ENCODE measurements at regions not wholly inside any gene's neighbourhood (a gene's known extent, or its start where the extent isn't known, plus 50 kb on each side); places are given as distances from the start of the nearest gene placed in this dataset.

DNA sequence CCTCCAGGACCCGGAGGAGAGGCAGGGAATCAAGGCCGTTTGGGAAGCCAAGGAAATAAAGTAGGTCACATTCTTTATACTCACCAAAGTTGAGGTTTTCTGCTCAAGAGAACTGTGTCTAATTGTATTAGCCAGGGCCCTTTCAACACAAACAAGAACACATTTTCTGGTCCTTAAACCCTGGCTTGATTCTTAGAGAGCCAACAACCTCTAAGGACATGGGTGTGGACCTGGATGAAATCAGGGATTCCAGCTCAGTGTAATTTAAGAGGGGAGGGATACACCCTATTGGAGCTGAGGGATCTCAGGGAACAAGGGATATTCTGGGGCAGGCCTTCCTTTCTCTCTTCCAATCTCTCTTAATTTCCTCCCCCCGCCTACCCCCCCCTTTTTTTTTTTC, 104.8 kb downstream of the COL6A6 start:
- no peak overlapping the region for H3K27ac ChIP-seq
- H3K27me3 ChIP-seq = no peaks in the 10 kb centered on the region
- intact Hi-C loops (cut with DNase I; ENCODE audit: low total_unique reads) = no loop called here
- no peaks in the 10 kb centered on the region for H3K4me1 ChIP-seq
- H3K4me3 ChIP-seq = no peak overlapping the region
- 36 to 54% methylated on average over 3 of the region's 3 CpGs for WGBS, 2 donors (ENCODE audit: low coverage in 1 of 2)
- no peaks in the 10 kb centered on the region for H3K36me3 ChIP-seq
- H3K9me3 ChIP-seq = no peaks in the 10 kb centered on the region
- TF ChIP-seq CTCF (IDR thresholded peaks at IDR 0.05) (no peak), EP300 (IDR thresholded peaks at IDR 0.05; ENCODE audit: low read depth) (no peak), POLR2AphosphoS5 (IDR thresholded peaks at IDR 0.05) (no peak), POLR2A (IDR thresholded peaks at IDR 0.05) (no peak)
- DNase-seq = no peak
- in situ Hi-C loops (cut with MboI; ENCODE audit: low pct_ligation_motif_present in 1 of 4, low pct_unique_long_range_greater_than_20kb in 1 of 4, low sequenced_read_pairs in 3 of 4) = no loop called here

- 50 to 62% methylated on average over 1 to 2 of the region's 2 CpGs for WGBS, 2 donors (ENCODE audit: low coverage in 1 of 2)
- Histone ChIP-seq H3K4me1 (no peaks in the 10 kb centered on the region), H3K4me3 (no peak overlapping the region), H3K36me3 (no peaks in the 10 kb centered on the region), H3K27me3 (no peaks in the 10 kb centered on the region), H3K9me3 (no peaks in the 10 kb centered on the region), H3K27ac (no peak overlapping the region)
- no peak for DNase-seq
- in situ Hi-C loops (cut with MboI; ENCODE audit: low pct_ligation_motif_present in 1 of 4, low pct_unique_long_range_greater_than_20kb in 1 of 4, low sequenced_read_pairs in 3 of 4) (no loop called here), intact Hi-C loops (cut with DNase I; ENCODE audit: low total_unique reads) (no loop called here)
- TF ChIP-seq POLR2AphosphoS5 (IDR thresholded peaks at IDR 0.05) (no peak), POLR2A (IDR thresholded peaks at IDR 0.05) (no peak), EP300 (IDR thresholded peaks at IDR 0.05; ENCODE audit: low read depth) (no peak), CTCF (IDR thresholded peaks at IDR 0.05) (no peak)
Measured at GRCh38 chr3:130626049-130626448, 109.1 kb downstream of the COL6A6 start.

GRCh38 chr3:130627143-130627855, 110.3 kb downstream of the COL6A6 start:
- 60 to 72% methylated on average over 4 of the region's 4 CpGs for WGBS, 2 donors (ENCODE audit: low coverage in 1 of 2)
- no peaks in the 10 kb centered on the region for H3K36me3 ChIP-seq
- H3K4me1 ChIP-seq = no peaks in the 10 kb centered on the region
- no peak overlapping the region for H3K4me3 ChIP-seq
- H3K27me3 ChIP-seq = no peaks in the 10 kb centered on the region
- no peak for DNase-seq
- H3K9me3 ChIP-seq = no peaks in the 10 kb centered on the region
- no peak overlapping the region for H3K27ac ChIP-seq
- TF ChIP-seq POLR2AphosphoS5 (IDR thresholded peaks at IDR 0.05) = no peak
- TF ChIP-seq EP300 (IDR thresholded peaks at IDR 0.05; ENCODE audit: low read depth) = no peak
- TF ChIP-seq CTCF (IDR thresholded peaks at IDR 0.05) = no peak
- TF ChIP-seq POLR2A (IDR thresholded peaks at IDR 0.05) = no peak
- in situ Hi-C loops (cut with MboI; ENCODE audit: low pct_ligation_motif_present in 1 of 4, low pct_unique_long_range_greater_than_20kb in 1 of 4, low sequenced_read_pairs in 3 of 4) (no loop called here), intact Hi-C loops (cut with DNase I; ENCODE audit: low total_unique reads) (no loop called here)

DNA sequence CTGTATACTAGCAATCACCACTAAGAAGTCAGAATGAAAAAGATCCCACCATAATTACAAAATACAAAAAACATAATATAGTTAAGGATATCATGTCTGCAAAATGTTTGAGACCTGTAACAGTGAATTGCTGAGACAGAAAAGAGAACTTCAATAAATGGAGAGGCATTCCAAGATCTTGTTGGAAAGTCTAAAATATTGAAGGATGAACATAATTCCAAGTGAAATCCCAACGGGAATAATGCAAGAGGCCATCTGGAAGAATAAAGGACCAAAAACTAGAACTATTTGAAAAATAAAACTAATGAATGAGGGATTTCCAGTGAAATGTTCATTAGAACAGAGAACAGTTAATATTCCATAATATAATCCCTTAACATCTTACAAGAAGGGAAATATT, 110.9 kb downstream of the COL6A6 start:
- Histone ChIP-seq H3K27ac (no peak overlapping the region), H3K4me3 (no peak overlapping the region), H3K36me3 (no peaks in the 10 kb centered on the region), H3K9me3 (no peaks in the 10 kb centered on the region), H3K4me1 (no peaks in the 10 kb centered on the region), H3K27me3 (no peaks in the 10 kb centered on the region)
- intact Hi-C loops (cut with DNase I; ENCODE audit: low total_unique reads) (no loop called here), in situ Hi-C loops (cut with MboI; ENCODE audit: low pct_ligation_motif_present in 1 of 4, low pct_unique_long_range_greater_than_20kb in 1 of 4, low sequenced_read_pairs in 3 of 4) (no loop called here)
- WGBS, 2 donors (ENCODE audit: low coverage in 1 of 2) = 67 to 75% methylated on average over 1 of the region's 1 CpG
- TF ChIP-seq EP300 (IDR thresholded peaks at IDR 0.05; ENCODE audit: low read depth) (no peak), POLR2A (IDR thresholded peaks at IDR 0.05) (no peak), POLR2AphosphoS5 (IDR thresholded peaks at IDR 0.05) (no peak), CTCF (IDR thresholded peaks at IDR 0.05) (no peak)
- no peak for DNase-seq
